IMR-90 (cell line): ENCODE measurements at regions not wholly inside any gene's neighbourhood (a gene's known extent, or its start where the extent isn't known, plus 50 kb on each side); places are given as distances from the start of the nearest gene placed in this dataset.

ENCODE experiments used
- ATAC-seq: fragments of 200-7000 bp; cut with Tn5 transposase; 2 replicates; pipeline ENCODE4 v1.9.1; 2020; ENCODE audit warnings: low read depth, mild to moderate bottlenecking, moderate library complexity
- BruUV-seq: library from RNA; stranded (reverse); fragments of 400-500 nt; replicated peaks from 2 replicates; lab custom pipeline; 2021; lab: Mats Ljungman, UMichigan
- CTCF ChIA-PET: fragments of 300-600 bp; formaldehyde crosslinking; extraction: SDS; loops from one replicate; lab custom pipeline; 2021; ENCODE audit warnings: antibody characterized with exemption; lab: Yijun Ruan, JAX
- POLR2A ChIA-PET: fragments of 300-600 bp; sonication (Branson Sonifier 250); formaldehyde crosslinking; loops from one replicate; lab custom pipeline; 2022; ENCODE audit warnings: antibody characterized with exemption; ENCODE audit not compliant: unreplicated experiment; lab: Charles Lee
- DNase-seq: peaks from one replicate; pipeline ENCODE4 v3.0.0; 2013
- H2AFZ ChIP-seq: replicated peaks from 2 replicates; pipeline ENCODE3; 2013; ENCODE audit warnings: low read length, mild to moderate bottlenecking; ENCODE audit not compliant: poor library complexity
- H2AK5ac ChIP-seq: 2 replicates; pipeline ENCODE4 v1.6.1; 2013; ENCODE audit warnings: low read depth, low read length, inconsistent platforms
- H2AK9ac ChIP-seq: replicated peaks from 2 replicates; pipeline ENCODE3; 2013; ENCODE audit warnings: mild to moderate bottlenecking, low read depth, low read length, moderate library complexity; ENCODE audit not compliant: poor library complexity
- H2BK120ac ChIP-seq: 2 replicates; pipeline ENCODE4 v1.6.1; 2013; ENCODE audit warnings: low read depth, low read length, inconsistent platforms
- H2BK15ac ChIP-seq: 3 replicates; pipeline ENCODE4 v1.6.1; 2013; ENCODE audit warnings: low read depth, low read length, inconsistent platforms
- H2BK20ac ChIP-seq: 2 replicates; pipeline ENCODE4 v1.6.1; 2013; ENCODE audit warnings: low read depth, mild to moderate bottlenecking, inconsistent platforms, low read length, moderate library complexity
- H2BK5ac ChIP-seq: 2 replicates; pipeline ENCODE4 v1.6.1; 2013; ENCODE audit warnings: mild to moderate bottlenecking, low read depth, low read length, inconsistent platforms; ENCODE audit not compliant: poor library complexity, severe bottlenecking
- H3K14ac ChIP-seq: replicated peaks from 2 replicates; pipeline ENCODE4 v1.6.1; 2013; ENCODE audit warnings: low read depth, low read length, inconsistent platforms
- H3K18ac ChIP-seq: 2 replicates; pipeline ENCODE4 v1.6.1; 2013; ENCODE audit warnings: low read depth, low read length, control low read depth
- H3K23ac ChIP-seq: 2 replicates; pipeline ENCODE4 v1.6.1; 2013; ENCODE audit warnings: low read depth, low read length, inconsistent platforms
- H3K27ac ChIP-seq: 2 replicates; pipeline ENCODE4 v1.5.1; 2013; ENCODE audit warnings: mild to moderate bottlenecking, control low read depth, low read length; ENCODE audit not compliant: insufficient read depth
- H3K27me3 ChIP-seq: 2 replicates; pipeline ENCODE4 v1.6.1; 2013; ENCODE audit warnings: low read length; ENCODE audit not compliant: control insufficient read depth, insufficient read depth
- H3K36me3 ChIP-seq: 2 replicates; pipeline ENCODE4 v1.6.1; 2013; ENCODE audit warnings: low read length, mixed read lengths; ENCODE audit not compliant: control insufficient read depth, insufficient read depth
- H3K4ac ChIP-seq: 2 replicates; pipeline ENCODE4 v1.6.1; 2013; ENCODE audit warnings: low read depth, low read length, inconsistent platforms
- H3K4me1 ChIP-seq: 2 replicates; pipeline ENCODE4 v1.6.1; 2013; ENCODE audit warnings: low read length, mixed read lengths; ENCODE audit not compliant: control insufficient read depth, insufficient read depth
- H3K4me2 ChIP-seq: 2 replicates; pipeline ENCODE4 v1.6.1; 2013; ENCODE audit warnings: low read depth, mild to moderate bottlenecking, control low read depth, low read length, moderate library complexity
- H3K4me3 ChIP-seq: 2 replicates; pipeline ENCODE4 v1.5.1; 2013; ENCODE audit warnings: low read depth, mild to moderate bottlenecking, control low read depth, low read length, moderate library complexity; ENCODE audit not compliant: insufficient read depth
- H3K56ac ChIP-seq: 2 replicates; pipeline ENCODE4 v1.6.1; 2013; ENCODE audit warnings: low read length, inconsistent platforms; ENCODE audit not compliant: insufficient read depth; ENCODE audit errors: extremely low read depth
- H3K79me1 ChIP-seq, 2 experiments: 2 replicates each; pipeline ENCODE4 v1.6.1; 2013; ENCODE audit warnings: low read length in 2 of 2, inconsistent platforms in 1 of 2, low read depth in 1 of 2
- H3K9ac ChIP-seq: 2 replicates; pipeline ENCODE4 v1.6.1; 2013; ENCODE audit warnings: low read depth, low read length, control low read depth
- H3K9me1 ChIP-seq: 2 replicates; pipeline ENCODE4 v1.6.1; 2013; ENCODE audit warnings: low read length, inconsistent platforms; ENCODE audit not compliant: insufficient read depth
- H3K9me3 ChIP-seq: 2 replicates; pipeline ENCODE4 v1.6.1; 2013; ENCODE audit warnings: low read length; ENCODE audit not compliant: control insufficient read depth, insufficient read depth
- H4K20me1 ChIP-seq: 2 replicates; pipeline ENCODE4 v1.6.1; 2013; ENCODE audit warnings: low read length, inconsistent platforms; ENCODE audit not compliant: insufficient read depth
- H4K5ac ChIP-seq: 2 replicates; pipeline ENCODE4 v1.6.1; 2013; ENCODE audit warnings: mild to moderate bottlenecking, low read depth, low read length, control low read depth
- H4K8ac ChIP-seq, 2 experiments: 2 replicates each; pipeline ENCODE4 v1.6.1; 2013; ENCODE audit warnings: low read depth in 2 of 2, low read length in 2 of 2, control low read depth in 1 of 2, inconsistent platforms in 1 of 2
- H4K91ac ChIP-seq: 2 replicates; pipeline ENCODE4 v1.6.1; 2013; ENCODE audit warnings: low read depth, low read length, inconsistent platforms; ENCODE audit not compliant: insufficient read depth
- BHLHE40 ChIP-seq: fragments of 150-350 bp; IDR thresholded peaks from 2 replicates; pipeline ENCODE4 v1.6.1; 2016; ENCODE audit warnings: mild to moderate bottlenecking, low read depth, low read length
- CEBPB ChIP-seq: IDR thresholded peaks from 2 replicates; pipeline ENCODE4 v1.6.1; 2012; ENCODE audit warnings: low read depth, low read length, improper control_type of control experiment
- FOS ChIP-seq: fragments of 150-350 bp; IDR thresholded peaks from 2 replicates; pipeline ENCODE4 v1.6.1; 2016; ENCODE audit warnings: low read depth, low read length
- MAFK ChIP-seq: IDR thresholded peaks from 2 replicates; pipeline ENCODE4 v1.6.1; 2012; ENCODE audit warnings: low read depth, low read length, improper control_type of control experiment
- MXI1 ChIP-seq: IDR thresholded peaks from 2 replicates; pipeline ENCODE4 v1.6.1; 2012; ENCODE audit warnings: low read depth, mild to moderate bottlenecking, low read length, moderate library complexity, borderline replicate concordance
- POLR2A ChIP-seq: IDR thresholded peaks from 2 replicates; pipeline ENCODE4 v1.6.1; 2012; ENCODE audit warnings: mild to moderate bottlenecking, low read depth, low read length
- RCOR1 ChIP-seq: IDR thresholded peaks from 2 replicates; pipeline ENCODE4 v1.6.1; 2012; ENCODE audit warnings: mild to moderate bottlenecking, low read length, improper control_type of control experiment; ENCODE audit not compliant: insufficient replicate concordance
- RFX5 ChIP-seq: IDR thresholded peaks from 2 replicates; pipeline ENCODE4 v1.8.0; 2012; ENCODE audit warnings: low read depth, mild to moderate bottlenecking, low read length, moderate library complexity
- WGBS, 2 experiments: methylation state at CpG; one replicate each; pipeline versions ENCODE4 v1.1.5 to v1.1.7; 2013; ENCODE audit warnings: missing lambda C conversion rate in 2 of 2; ENCODE audit not compliant: insufficient read length in 1 of 2; ENCODE audit errors: extremely low coverage in 2 of 2; 5-methylcytosine and 5-hydroxymethylcytosine counted together
- dilution Hi-C: fragments of 300-500 bp; cut with HindIII; formaldehyde crosslinking; loops from one replicate; pipeline ENCODE4 v1.14.3; 2018; ENCODE audit warnings: low sequenced_read_pairs; ENCODE audit not compliant: unreplicated experiment
- in situ Hi-C: fragments of 300-500 bp; cut with MboI; formaldehyde crosslinking; loops from 3 replicates; pipeline ENCODE4 v1.14.3; 2019; ENCODE audit warnings: low sequenced_read_pairs, inconsistent platforms, mixed read lengths
- intact Hi-C: fragments of 100-400 bp; cut with micrococcal nuclease; formaldehyde crosslinking; loops from 2 replicates; pipeline ENCODE4 v1.10.0; 2022
- TF ChIP-seq, protein P1 (sequence below): conservative IDR thresholded peaks from 2 replicates; pipeline ENCODE4 v1.5.1; 2012; ENCODE audit warnings: mild to moderate bottlenecking, low read depth, low read length, improper control_type of control experiment
- TF ChIP-seq, protein P2 (sequence below): fragments of 150-350 bp; IDR thresholded peaks from 2 replicates; pipeline ENCODE4 v1.6.1; 2016; ENCODE audit warnings: low read depth, mild to moderate bottlenecking, low read length, moderate library complexity, borderline replicate concordance

DNA sequence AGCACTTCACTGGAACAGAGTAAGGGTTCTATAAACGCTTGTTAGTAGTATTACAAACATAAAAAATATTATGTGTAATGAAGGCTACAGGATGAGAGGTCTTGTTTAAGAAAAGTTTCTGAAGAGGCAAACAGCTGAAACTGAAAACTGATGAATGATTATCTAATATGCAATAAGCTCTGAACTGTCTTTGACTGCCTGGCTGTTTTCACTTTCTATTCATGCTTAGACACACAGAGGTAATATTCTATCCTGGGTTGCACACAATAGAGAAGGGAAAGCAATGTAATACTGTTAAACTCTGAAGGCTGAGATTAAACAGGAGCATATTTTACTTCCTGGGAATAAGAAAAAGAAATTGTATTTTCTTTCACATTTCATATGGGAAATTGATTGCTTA, 251.3 kb downstream of the ALX1 start:
- Histone ChIP-seq H3K36me3 (no peaks in the 10 kb centered on the region), H2BK15ac (no peak overlapping the region), H2AK9ac (no peak overlapping the region), H3K9ac (no peak overlapping the region), H3K27ac (no peak overlapping the region), H3K56ac (no peak overlapping the region), H3K79me1 (no peaks in the 10 kb centered on the region), H3K4ac (no peak overlapping the region), H3K23ac (no peak overlapping the region), H3K27me3 (no peaks in the 10 kb centered on the region), H2BK120ac (no peak overlapping the region), H4K91ac (no peak overlapping the region), H4K5ac (no peak overlapping the region), H3K14ac (no peak overlapping the region), H2BK5ac (no peak overlapping the region), H3K18ac (no peak overlapping the region), H3K4me3 (no peak overlapping the region), H4K20me1 (no peaks in the 10 kb centered on the region), H3K9me1 (no peaks in the 10 kb centered on the region), H3K4me2 (no peak overlapping the region), H3K9me3 (no peaks in the 10 kb centered on the region), H4K8ac (no peak overlapping the region), H3K4me1 (no peaks in the 10 kb centered on the region), H2AK5ac (no peak overlapping the region), H2AFZ (no peak overlapping the region), H2BK20ac (no peak overlapping the region)
- ChIA-PET CTCF (no interaction called here), POLR2A (no interaction called here)
- TF ChIP-seq RFX5 (no peak), BHLHE40 (no peak), CEBPB (no peak), RCOR1 (no peak), MAFK (no peak), FOS (no peak), MXI1 (no peak), POLR2A (no peak)
- TF ChIP-seq, protein P1, sequence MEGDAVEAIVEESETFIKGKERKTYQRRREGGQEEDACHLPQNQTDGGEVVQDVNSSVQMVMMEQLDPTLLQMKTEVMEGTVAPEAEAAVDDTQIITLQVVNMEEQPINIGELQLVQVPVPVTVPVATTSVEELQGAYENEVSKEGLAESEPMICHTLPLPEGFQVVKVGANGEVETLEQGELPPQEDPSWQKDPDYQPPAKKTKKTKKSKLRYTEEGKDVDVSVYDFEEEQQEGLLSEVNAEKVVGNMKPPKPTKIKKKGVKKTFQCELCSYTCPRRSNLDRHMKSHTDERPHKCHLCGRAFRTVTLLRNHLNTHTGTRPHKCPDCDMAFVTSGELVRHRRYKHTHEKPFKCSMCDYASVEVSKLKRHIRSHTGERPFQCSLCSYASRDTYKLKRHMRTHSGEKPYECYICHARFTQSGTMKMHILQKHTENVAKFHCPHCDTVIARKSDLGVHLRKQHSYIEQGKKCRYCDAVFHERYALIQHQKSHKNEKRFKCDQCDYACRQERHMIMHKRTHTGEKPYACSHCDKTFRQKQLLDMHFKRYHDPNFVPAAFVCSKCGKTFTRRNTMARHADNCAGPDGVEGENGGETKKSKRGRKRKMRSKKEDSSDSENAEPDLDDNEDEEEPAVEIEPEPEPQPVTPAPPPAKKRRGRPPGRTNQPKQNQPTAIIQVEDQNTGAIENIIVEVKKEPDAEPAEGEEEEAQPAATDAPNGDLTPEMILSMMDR: no peak
- TF ChIP-seq, protein P2, sequence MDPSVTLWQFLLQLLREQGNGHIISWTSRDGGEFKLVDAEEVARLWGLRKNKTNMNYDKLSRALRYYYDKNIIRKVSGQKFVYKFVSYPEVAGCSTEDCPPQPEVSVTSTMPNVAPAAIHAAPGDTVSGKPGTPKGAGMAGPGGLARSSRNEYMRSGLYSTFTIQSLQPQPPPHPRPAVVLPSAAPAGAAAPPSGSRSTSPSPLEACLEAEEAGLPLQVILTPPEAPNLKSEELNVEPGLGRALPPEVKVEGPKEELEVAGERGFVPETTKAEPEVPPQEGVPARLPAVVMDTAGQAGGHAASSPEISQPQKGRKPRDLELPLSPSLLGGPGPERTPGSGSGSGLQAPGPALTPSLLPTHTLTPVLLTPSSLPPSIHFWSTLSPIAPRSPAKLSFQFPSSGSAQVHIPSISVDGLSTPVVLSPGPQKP: no peak
- no TSS peak for BruUV-seq
- dilution Hi-C loops: no loop called here
- WGBS, 2 experiments: no CpG with 5 or more reads among the region's 1 CpG
- ATAC-seq (no peak), DNase-seq (no peak)
- in situ Hi-C loops: no loop called here
- intact Hi-C loops: no loop called here
